ENCODE measurements at regions not wholly inside any gene's neighbourhood (a gene's known extent, or its start where the extent isn't known, plus 50 kb on each side); places are given as distances from the start of the nearest gene placed in this dataset.
"Not testable (repeated sequence)": the region's sequence is repeated elsewhere in the genome, so short reads cannot be mapped to it uniquely, and the experiment has no call there.

- not testable (repeated sequence) for DNase-seq
Measured at GRCh38 chr21:14008006-14008405, 202.7 kb downstream of the LIPI start.

- not testable (repeated sequence) for DNase-seq
Measured at GRCh38 chr21:14006144-14006543, 204.6 kb downstream of the LIPI start.

DNA sequence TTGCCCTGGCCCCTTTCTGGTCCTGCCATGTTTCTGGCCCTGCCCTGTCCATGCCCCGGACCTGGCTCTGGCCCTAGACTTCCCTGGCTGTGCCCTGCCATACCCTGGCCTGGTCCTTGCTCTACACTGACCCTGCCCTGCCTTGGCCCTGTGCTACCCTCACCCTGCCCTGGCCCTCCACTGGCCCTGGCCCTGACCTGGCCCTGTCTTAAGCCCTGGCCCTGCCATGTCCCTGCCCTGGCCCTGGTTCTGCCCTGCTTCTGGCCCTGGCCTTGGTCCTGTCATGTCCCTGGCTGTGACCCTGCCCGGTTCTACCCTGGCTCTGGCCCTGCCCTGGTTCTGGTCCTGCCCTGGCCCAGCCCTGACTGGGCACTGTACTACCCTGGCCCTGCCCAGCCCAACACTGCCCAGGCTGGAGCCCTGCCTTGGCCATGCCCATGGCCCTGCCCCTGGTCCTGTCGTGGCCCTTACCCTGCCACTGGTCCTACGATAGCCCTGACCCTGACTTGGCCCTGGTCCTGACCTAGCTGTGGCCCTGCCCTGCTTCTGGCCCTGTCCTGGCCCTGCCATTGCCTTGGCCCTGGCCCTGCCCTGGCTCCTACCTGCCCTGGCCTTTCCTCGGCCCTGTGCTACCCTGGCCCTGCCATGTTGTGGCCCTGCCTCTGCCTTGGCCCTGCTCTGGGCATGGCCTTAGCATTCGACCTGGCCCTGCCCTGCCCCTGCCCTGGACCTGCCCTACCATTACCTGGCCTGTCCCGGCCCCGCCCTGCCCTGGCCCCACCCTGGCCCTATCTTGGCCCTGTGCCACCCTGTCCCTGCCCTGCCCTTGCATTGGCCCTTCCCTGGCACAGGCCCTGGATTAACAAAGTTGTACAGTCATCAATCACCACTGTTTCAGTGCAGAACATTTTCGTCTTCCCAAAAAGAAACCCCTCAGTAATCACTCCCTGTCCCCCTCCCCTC lies 223.5 kb downstream of the LIPI start:
- DNase-seq = not testable (repeated sequence)

GRCh38 chr21:13985865-13986863 lies 224.6 kb downstream of the LIPI start:
- DNase-seq = not testable (repeated sequence)

DNA sequence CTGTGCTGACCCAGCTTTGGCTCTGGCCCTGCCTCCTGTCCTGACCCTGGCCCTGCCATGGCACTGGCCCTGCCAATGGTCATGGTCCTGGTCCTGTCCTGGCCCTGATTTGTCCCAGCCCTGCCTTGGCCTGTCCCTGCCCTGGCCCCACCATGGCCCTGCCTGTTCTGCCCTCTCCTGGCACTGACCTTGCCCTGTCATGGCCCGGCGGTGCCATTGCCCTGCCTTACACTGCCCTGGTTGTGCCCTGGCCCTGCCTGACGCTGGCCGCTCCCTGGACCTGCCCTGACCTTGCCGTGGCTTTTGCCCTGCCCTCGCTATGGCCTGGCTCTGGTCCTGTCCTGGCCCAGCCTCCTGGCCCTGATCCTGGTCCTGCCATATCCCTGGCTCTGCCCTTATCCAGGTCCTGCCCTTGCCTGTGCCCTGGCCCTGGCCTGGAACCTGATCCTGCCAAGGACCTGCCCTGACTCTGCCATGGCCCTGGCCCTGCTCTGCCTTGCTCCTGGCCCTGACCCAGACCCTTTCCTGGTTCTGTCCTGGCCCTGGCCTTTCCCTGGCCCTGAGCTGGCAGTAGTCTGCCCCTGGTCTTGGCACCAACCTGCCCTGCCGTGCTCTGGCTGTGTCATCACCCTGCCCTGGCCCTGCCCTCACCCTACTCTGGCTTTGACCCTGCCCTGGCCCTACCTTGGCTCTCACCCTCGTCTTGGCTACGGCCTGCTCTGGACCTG lies 225.5 kb downstream of the LIPI start:
- DNase-seq = not testable (repeated sequence)

DNA sequence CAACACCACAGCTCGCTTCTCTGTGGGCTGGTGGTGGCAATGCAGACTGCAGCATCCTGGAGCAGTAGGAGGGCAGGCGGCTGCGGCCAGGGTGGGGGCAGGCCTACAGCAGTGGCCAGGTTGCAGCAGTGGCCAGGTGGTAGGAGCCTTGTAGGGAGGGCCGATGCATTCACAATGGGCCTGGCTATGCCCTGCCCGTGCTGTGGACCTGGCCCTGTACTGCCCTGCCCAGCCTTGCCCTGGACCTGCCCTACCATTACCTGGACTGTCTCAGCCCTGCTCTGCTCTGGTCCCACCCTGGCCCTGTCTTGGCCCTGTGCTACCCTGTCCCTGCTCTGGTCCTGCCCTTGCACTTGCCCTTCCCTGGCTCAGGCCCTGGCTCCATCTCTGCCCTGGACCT lies 226.0 kb downstream of the LIPI start:
- not testable (repeated sequence) for DNase-seq

GRCh38 chr21:13981176-13982087 lies 229.3 kb downstream of the LIPI start:
- not testable (repeated sequence) for DNase-seq

GRCh38 chr21:13980115-13980662 lies 230.6 kb downstream of the LIPI start:
- peak; percentile 76 for DNase-seq

GRCh38 chr21:13979608-13980007 lies 231.1 kb downstream of the LIPI start:
- DNase-seq = not testable (repeated sequence)

DNA sequence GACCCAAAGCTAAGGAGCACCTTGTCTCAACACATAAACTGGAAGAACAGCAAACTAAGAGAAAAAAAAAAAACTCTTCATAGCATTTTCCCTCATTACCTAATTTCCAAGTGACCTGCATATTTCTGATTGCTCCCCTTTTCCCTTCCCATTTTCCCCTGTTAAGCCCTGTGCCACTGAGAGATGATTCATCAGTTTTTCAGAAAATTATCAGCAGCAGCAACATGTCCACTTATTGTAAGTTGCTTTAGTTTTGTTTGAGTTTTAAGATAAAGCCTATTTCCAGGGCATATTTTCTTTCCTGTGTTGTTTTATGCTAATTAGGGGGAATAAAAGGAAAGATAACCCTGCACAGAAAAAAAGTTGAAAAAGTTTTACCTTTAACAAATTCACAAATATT lies 236.2 kb downstream of the LIPI start:
- not testable (repeated sequence) for DNase-seq

GRCh38 chr21:13969853-13970252 lies 240.9 kb downstream of the LIPI start:
- not testable (repeated sequence) for DNase-seq

- DNase-seq = not testable (repeated sequence)
Measured at GRCh38 chr21:13969002-13969401, 241.8 kb downstream of the LIPI start.

- DNase-seq = not testable (repeated sequence)
Measured at GRCh38 chr21:13963259-13963658, 247.5 kb downstream of the LIPI start.

GRCh38 chr21:13937236-13937635 lies 273.5 kb downstream of the LIPI start:
- no peak for DNase-seq

DNA sequence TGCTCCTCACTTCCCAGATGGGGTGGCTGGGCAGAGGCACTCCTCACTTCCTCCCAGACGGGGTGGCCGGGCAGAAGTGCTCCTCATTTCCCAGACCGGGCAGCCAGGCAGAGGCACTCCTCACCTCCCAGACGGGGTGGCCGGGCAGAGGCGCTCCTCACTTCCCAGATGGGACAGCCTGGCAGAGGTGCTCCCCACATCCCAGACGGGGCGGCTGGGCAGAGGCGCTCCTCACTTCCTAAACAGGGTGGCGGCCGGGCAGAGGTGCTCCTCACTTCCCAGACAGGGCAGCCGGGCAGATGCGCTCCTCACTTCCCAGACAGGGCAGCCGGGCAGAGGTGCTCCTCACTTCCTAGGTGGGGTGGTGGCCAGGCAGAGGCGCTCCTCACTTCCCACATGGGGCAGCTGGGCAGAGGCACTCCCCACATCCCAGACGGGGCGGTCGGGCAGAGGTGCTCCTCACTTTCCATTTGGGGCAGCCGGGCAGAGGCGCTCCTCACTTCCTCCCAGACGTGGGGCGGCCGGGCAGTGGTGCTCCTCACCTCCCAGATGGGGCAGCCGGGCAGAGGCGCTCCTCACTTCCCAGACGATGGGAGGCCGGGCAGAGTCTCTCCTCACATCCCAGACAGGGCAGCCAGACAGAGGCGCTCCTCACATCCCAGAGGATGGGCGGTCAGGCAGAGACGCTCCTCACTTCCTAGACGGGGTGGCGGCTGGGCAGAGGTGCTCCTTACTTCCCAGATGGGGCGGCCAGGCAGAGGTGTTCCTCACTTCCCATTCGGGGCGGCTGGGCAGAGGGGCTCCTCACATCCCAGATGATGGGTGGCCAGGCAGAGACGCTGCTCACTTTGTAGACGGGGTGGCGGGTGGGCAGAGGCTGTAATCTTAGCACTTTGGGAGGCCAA lies 274.5 kb downstream of the LIPI start:
- DNase-seq = not testable (repeated sequence)

- DNase-seq = not testable (repeated sequence)
Measured at GRCh38 chr21:13935396-13936032, 275.2 kb downstream of the LIPI start.

DNA sequence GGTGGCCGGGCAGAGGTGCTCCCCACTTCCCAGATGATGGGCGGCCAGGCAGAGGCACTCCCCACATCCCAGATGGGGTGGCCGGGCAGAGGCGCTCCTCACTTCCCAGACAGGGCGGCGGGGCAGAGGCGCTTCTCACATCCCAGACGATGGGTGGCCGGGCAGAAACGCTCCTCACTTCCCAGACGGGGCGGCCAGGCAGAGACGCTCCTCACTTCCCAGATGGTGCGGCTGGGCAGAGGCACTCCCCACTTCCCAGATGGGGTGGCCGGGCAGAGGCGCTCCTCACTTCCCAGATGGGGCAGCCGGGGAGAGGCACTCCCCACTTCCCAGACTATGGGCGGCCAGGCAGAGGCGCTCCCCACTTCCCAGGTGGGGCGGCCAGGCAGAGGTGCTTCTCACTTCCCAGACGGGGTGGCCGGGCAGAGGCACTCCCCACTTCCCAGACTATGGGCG lies 275.8 kb downstream of the LIPI start:
- not testable (repeated sequence) for DNase-seq

DNA sequence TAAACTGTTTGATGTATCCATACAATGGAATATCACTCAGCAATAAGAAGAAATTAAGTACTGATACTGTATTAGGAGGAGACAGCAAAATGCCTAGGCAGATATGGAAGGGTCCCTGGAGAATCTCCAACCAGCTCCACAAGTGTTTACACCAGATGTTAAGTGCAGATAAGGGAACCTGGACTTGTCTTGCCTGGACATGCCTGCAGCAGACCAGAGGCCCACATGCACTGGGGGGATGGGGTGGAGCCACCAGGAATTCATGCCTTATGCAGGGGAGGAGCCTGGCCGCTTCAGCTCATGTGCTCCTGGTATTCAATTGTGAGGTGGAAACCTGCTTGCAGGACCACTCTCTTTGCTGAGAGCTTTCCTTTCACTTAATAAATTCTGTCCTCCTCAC lies 287.6 kb downstream of the LIPI start:
- peak; percentile 0 for DNase-seq

- DNase-seq = not testable (repeated sequence)
Measured at GRCh38 chr21:13921455-13921854, 289.3 kb downstream of the LIPI start.
